GM19438 (cell line): ENCODE measurements at regions not wholly inside any gene's neighbourhood (a gene's known extent, or its start where the extent isn't known, plus 50 kb on each side); places are given as distances from the start of the nearest gene placed in this dataset.

Experiments used
- ATAC-seq: cut with Tn5 transposase; IDR thresholded peaks from one replicate; pipeline ENCODE4 v1.9.1; 2021; ENCODE audit warnings: low read depth; ENCODE audit not compliant: unreplicated experiment

DNA sequence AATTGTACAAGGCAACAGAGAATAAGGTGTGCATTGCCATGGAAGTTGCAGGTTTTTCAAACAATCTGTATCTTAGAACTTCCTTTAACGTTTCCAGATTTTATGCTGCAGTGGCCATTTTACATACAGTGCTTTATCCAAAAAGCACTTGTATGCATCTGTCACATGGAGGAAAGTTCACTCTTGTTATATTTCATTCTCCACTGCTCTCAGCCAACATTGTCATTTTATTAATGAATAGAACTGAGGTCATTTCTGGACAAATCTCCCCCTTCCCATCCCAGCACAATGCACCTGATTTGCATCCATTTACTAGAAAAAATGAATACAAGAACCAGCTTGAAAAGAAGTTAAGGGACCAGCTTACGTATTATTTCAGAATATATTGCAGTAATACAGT is 342.0 kb downstream of the USP25 start:
- ATAC-seq = no peak

DNA sequence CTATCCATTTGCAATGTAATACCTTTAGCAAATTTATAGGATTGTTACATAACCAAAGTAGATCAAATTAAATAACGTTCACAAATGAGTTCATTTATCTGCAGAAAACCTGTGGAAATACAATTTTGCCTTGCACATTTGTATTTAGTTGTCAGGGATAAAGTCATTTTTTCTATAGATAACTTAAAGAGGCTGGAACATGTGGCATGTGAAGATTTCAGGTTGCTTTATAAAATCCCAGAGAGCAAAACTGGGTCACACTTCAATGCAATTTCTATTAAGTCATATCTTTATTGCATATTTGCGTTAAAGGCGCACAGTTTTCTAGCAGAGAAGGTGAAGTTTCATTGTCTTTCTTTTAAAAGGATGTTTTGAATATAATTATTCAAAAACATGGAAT is 342.4 kb downstream of the USP25 start:
- ATAC-seq = no peak

DNA sequence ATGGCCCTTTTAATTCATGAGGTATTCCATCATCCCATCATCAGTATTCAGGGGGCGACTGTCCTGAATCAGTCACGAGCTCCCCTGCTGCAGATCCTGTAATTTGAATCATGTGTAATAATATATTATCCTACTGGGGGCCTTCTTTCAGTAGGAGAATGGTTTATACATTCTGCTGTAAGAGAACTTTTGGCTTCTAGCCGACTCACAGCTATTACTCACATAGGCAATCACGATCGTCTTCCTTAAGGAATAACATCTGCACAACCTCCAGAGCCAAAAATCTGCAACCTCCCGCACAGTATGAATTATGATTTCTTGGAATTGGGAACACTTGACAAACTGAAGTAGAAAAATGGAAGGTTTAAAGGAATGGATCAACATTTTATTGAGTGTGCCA is 343.0 kb downstream of the USP25 start:
- no peak for ATAC-seq

DNA sequence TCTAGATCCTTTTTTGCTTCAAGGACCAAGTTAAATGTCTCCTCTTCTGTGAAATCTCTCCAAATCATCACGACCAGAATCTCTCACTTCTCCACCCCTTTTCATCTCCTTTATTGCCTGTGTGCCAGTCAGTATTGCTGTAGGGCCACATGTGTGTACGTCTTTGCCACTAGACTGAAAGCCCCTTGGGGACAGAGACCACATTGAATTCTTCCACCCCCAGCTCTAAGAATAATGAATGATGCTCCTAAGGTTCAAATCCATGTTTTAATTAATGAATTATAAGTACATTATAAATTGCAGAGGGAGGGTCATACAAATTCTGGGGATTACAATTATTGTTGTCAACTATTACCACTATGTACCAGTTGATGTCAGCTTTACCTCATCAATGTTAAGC is 343.8 kb downstream of the USP25 start:
- ATAC-seq = no peak

DNA sequence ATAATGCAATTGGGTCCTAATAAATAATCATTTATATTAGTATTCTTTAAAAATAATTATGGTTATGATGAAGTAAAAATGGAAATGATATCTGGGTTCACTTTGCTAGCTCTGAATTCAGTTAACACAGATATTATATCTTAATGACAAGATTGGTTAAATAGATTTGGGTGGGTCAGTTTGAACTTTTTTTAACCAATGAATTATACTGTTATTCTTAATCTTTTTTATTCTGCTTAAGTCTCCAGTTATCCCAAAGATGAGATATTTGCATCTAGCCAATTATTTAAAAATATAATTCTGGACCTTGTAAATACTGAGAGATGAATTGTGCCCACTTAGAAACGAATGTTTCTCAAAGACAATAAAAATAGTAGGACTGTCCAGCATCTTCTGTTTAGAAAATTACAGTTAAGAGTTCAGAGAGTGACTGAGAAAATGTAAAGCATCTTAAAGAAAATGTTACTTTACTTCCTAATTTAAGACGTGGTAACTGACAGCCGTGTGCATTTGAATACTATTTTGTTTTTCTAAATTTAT is 345.2 kb downstream of the USP25 start:
- no peak for ATAC-seq

DNA sequence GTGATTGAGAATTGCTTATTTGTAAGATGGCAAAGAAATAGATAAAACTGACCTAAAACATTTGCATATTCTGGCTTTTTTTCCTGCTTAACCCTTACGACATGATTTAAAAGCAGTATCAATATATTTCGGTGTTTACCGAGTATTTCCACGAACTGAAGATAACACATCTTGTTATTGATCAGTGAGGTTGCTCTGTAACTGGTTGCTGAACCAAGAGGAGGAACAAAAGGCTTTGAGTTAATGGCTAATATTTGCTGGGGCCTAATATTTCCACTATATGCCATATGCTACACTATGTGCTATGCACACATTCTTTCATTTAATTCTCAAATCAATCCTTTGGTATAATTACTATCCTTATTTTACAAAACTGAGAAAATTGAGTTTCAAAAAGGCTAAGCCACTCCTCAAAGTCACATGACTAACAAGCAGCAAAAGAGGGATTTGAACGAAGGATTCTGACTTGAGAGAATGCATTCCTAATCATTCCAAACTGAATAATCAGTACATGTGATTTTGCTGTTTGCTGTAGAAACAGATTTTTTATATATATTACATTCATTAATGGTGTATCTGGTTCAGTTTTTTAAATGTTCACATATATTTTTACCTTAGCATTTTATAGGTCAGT is 346.0 kb downstream of the USP25 start:
- no peak for ATAC-seq

DNA sequence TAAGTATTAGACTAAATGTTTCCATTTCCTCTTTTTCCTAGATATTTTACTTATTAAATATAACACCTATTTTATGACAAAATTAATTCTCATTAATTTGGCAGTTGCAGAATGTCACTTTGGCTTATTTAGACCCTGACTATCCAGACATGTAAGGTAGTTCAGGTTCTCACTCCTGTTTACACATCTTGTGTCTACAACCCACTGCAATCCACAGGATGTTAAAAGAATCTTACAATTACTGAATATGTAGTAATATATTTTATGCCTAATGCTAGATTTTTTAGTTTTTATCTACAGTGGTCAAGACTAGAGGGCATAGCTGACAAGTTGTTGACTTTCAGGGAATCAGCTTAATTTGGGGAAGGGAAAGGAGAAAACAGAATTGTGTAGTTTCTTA is 346.7 kb downstream of the USP25 start:
- ATAC-seq = no peak

DNA sequence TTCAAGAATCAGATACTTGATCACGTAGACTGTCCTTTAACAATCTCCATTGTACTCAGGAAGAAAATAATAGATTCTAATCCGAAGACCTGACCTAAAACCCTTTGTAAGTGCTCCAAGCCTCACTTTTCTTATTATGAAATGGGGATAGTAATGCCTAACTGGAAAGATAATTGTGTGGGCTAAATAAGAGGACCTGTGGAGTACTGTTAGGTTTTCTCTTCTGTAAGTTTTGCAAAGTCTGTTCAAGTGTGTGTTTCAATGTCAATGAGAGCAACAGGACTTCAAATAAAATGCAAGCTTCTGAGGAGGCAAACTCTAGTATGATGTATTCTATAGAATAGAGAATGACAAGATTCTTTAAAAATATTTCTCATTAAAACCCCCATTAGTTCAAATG is 348.6 kb downstream of the USP25 start:
- ATAC-seq = no peak

DNA sequence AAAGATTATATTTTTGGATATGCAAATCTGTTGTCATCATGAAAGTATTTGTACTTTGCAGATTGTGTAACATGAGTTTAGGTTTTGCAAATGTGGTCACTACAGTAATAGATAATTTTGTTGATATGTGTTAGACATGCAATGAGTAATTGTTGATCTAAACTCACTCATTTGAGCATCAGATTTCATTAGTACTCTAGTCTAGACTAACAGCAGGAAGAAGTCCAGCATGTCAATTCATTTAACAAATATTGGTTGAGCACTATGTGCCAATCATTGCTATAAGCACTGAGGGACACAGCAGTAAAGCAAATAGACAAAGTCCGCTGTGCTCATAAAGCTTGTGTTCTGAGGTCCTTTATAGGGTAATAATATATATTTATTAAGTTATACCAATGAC is 350.0 kb downstream of the USP25 start:
- ATAC-seq = no peak

DNA sequence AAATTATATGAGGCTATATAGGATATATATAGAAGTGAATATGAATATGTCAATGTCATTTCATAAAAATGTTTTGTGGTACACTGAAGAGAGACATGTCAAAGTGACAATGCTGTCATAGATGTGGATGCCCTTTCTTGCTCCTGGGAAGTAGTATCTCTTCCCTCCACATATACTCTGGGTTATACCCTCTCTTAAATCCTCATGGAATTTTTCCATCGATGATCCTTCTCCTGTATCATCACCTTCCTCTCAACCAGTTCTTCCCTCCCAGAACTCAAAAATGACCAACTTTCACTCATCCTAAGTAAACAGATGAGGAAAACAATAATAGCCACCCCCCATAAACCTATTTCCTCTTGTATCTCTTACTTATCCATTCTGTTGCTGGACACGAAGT is 351.5 kb downstream of the USP25 start:
- no peak for ATAC-seq

DNA sequence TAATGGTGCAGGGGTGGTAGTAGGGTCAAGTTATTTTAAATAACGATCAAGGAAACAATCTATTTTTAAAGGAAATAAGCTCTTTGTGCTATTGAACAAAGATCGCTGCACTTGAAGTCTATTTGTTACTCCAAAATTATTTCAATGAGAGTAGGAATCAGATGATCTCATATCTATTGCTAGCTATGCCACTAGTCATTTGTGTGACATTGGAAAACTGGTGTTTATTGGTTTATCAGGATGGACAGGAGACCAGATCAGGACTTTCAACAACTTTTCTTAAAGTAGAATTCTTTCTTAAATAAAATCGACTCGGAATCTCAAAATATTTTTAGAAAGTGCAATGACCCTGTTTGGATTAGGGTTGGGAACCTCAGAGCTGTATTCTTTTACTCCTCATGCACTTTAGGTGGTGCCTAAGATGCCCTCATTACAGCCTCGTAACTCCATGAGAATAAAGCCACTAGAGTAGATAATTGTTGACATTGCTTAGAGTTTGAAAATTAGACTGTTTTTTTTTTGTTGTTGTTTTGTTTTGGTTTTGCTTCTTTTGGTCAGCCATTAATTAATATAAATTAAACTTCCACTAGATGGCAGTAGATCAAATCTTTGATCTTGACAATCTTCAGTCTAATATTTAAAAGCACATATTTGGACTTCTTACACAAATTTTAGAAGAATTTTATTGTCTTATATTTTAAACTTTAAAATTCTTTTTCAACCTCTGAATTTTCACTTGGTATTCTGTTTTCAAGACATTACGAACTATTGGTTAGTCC is 352.4 kb downstream of the USP25 start:
- ATAC-seq = no peak

DNA sequence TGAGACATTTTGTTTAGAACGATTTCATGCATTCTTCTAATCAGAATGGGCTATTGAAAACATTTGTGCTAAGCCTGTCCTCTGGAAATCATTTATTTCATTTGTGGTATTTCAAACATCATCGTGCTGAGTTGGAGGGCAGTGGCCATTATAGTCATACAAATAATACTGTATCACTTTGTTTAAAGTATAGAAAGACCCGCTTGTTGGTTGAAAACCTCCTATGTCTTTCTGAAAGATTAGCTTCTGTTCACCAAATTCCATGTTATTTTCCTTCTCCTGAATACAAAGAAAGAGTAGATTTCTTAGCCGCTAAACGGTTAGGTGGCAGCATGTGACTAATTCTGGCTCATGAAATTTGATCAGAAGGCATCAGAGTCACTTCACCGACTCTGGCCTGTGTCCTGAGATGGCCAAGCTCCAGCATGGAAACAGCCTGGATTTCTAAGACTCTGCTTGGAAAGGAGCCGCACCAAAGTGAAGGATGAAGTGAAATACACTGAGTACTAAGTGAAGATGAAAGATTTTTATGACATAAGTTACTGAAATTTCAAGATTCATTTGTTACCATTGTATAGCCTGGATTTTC is 355.1 kb downstream of the USP25 start:
- ATAC-seq = no peak

DNA sequence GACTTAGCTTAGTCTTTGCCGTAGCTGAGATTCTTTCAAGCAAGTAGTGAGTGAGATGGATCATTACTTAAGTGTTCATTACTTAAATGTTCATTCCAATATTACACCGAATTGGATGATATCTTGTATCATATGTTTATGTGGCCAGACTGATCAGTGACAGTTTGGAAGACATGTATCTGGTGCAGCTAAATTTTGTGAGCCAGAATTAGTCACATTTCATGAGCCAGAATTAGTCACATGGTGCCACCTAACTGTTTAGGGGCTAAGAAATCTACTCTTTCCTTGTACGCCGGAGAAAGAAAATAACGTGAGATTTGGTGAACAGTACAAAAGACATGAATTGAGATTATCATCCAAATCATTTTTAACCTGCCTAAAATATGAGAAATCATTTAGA is 355.6 kb downstream of the USP25 start:
- ATAC-seq = no peak

DNA sequence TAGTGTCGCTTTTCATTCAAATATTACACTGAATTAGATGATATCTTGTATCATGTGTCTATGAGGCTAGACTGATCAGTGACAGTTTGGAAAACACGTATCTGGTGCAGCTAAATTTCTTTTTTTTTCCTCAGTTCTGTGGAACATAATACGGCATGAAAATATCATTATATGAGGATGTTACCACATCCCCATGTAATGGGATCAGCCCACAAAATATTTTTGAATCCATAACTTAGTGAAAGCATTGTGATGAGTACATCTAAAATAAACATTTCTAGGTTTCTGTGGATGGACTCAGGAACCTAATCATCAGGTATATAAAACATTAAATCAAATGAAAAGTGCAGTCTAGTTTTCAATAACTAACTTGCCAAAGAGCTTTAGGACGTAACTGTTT is 356.3 kb downstream of the USP25 start:
- no peak for ATAC-seq

DNA sequence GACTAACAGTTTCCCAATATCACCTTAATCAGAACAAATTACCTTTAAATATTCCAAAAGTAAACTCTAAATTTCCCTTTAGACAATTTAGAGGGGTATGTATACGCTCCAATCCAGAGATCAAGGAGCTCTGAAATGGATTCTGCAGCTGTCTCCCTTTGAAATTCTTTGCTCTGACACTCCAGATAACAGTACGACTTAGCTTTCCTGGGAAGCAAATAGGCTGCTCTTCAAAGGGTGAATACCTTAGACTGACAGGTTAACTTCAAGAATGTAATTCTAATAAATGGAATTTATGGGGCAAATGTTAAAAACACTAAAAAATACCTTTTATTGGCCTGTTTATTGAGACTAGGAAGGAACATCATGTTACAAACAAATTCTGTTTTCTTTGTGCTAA is 357.2 kb downstream of the USP25 start:
- no peak for ATAC-seq

DNA sequence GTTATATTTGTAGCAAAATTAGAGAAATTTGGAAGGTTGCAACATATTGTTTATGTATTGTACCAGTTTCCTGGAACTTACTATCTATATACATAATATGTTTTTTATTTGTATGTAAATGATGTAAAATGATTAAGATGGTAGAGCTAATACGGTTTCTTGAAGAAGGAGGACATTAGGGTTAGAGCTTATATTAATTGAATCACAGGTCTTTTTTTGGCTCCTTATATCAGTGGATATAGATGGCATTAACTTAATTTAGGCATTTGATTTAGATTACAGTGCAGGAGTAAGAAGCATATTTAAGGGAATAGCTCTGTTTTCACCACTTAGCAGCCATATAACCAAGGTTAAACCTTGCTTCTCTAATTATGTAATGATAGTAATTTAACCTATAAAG is 357.7 kb downstream of the USP25 start:
- no peak for ATAC-seq

DNA sequence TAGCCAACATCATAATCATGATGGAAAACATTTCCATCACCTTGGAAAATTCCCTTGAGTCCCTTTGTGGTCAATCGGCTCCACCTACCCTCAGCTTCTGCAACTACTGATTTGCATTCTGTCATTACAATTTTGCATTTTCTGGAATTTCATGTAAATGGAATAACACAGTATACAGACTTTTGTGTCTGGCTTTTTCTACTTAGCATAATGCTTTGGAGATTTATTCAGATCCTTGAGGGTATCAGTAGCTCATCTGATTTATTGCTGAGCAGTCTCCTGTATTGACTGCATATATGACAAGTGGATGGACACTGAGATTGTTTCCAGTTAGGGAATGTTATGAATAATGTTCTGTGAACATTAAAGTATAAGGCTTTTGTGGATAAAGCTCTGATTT is 358.3 kb downstream of the USP25 start:
- ATAC-seq = no peak

DNA sequence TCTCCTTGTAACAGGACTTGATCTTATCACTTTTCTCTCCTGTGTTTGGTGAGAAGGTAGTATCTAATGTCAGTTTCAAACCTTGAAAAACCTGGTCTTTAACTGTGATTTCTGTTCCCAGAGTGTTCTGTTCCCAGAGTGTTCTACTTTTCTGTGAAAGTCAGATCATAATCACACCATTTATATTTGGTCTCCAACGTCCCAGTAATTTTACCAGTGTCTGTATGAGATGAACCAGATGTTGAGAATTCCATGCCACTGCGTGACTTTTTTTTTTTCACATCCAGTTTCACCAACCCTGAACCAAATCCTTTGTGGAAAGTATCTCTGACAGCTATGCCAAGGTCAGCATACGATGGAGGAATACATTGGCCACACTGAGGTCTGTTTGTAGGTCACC is 365.2 kb downstream of the USP25 start:
- no peak for ATAC-seq

DNA sequence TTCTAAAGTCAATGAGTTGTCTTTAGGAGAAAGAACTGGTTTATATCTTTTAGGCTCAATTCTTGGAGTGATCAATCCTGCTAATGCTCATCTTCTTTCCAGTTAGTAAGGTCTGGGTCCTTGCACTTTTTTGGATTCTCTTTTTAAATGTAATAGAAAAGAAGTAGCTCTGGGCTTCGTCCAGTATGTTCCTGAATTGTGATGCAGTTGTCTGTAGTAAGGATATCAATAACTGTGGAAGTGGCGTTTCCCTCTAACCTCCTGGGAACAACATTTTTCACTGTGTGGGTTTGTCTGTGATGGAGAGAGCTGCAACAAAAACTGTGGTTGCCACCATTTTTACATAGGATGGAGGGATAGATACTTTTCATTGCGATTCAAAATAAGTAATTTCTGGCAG is 367.2 kb downstream of the USP25 start:
- ATAC-seq = no peak

DNA sequence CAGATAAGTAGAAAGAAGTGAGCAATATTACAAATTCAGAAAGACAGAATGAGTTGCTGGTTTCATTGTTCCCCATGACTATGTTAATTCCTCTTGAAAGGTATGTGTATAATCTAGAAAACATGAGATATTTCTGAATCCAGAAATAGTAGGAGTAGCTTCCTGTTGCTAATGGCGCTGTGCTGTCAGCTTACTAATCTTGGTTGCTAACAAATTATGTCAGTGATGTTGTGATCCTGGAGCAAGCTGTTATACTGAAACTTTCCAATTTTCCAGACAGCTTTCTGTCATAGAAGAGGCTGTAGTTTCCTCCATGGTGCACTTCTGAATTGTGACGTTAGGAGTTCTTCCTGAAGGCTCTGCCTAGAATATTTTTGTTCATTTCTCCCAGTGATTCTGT is 372.3 kb downstream of the USP25 start:
- ATAC-seq = no peak

DNA sequence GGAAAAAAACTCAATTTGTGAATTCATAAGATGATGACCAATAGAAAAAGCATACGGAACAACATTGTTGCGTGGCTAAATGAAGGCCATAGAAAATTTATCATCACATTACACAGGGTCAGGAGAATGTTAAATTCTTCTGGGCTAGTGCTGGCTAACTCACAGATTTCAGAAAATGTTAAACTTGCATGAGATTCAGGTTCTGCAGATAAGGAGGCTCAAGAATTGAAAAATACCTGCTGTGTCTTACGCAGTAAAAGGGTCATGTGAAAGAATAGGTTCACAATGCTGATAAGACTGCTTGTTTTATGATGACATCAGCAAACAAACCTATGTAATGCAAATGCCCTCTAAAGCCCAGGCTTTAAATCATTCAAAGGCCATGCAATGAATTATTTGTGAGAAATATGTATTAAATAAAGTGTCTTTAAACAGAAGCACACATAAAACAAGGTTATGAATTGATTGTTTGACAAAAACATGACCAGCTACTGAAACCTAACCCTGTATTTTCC is 378.8 kb downstream of the USP25 start:
- no peak for ATAC-seq
